ENCODE measurements at regions not wholly inside any gene's neighbourhood (a gene's known extent, or its start where the extent isn't known, plus 50 kb on each side); places are given as distances from the start of the nearest gene placed in this dataset.

DNA sequence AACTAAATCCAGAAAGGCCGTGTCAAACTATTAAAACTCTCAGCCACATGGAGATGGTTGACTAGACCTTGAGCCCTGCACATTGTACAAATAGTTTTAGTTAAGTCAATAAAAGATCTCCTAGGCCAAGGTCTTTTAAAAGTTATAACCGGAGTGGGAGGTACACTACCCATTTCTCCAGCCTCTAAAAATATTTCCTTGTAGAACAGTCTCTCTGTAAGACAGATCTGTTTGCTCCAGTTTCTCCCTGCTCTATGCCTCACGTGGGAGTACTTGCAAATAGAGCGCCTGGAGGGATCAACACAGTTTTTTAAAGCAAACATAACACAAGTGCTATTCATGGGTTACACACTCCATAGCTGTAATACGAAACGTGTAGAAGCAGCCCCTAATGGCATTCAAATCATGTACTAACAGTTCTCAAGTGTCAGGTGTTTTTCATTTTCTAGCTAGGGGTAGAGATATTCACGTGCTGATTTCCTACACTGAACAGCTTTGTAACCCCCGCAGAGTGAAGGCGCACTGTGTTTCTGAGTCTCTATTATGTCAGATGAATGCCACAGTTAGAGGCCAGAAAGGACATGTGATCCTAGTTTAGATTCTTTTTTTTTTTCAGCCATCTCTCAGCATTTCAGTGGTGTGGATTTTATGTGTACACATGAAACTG is 703.4 kb upstream of the GRAMD2B start:
- DNase-seq (no peak), ATAC-seq (peak; percentile 90 to 94)
- TF ChIP-seq, protein P1, sequence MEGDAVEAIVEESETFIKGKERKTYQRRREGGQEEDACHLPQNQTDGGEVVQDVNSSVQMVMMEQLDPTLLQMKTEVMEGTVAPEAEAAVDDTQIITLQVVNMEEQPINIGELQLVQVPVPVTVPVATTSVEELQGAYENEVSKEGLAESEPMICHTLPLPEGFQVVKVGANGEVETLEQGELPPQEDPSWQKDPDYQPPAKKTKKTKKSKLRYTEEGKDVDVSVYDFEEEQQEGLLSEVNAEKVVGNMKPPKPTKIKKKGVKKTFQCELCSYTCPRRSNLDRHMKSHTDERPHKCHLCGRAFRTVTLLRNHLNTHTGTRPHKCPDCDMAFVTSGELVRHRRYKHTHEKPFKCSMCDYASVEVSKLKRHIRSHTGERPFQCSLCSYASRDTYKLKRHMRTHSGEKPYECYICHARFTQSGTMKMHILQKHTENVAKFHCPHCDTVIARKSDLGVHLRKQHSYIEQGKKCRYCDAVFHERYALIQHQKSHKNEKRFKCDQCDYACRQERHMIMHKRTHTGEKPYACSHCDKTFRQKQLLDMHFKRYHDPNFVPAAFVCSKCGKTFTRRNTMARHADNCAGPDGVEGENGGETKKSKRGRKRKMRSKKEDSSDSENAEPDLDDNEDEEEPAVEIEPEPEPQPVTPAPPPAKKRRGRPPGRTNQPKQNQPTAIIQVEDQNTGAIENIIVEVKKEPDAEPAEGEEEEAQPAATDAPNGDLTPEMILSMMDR (IDR thresholded peaks at IDR 0.05): no peak
- Histone ChIP-seq H3K27ac (no peak overlapping the region), H3K27me3 (ENCODE audit: low read depth) (no peaks in the 10 kb centered on the region), H3K4me3 (no peak overlapping the region), H3K36me3 (no peaks in the 10 kb centered on the region), H3K4me1 (no peaks in the 10 kb centered on the region), H3K9me3 (no peaks in the 10 kb centered on the region)
- intact Hi-C loops (cut with DNase I): no loop called here

DNA sequence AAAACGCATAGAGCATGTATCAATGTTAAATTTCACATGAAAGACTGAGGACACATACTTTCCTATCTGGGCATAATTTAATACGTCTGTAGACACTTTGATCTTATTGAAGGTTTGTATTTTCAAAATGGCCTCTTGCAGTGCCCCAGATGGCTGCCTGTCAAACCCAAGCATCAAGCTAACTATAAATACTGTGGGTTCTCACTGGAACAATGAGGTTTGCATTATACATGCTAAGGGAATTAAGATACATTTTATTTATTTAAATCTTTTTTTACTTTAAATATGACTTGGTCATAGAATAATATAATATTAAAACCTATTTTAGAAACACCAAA is 702.9 kb upstream of the GRAMD2B start:
- no peaks in the 10 kb centered on the region for H3K36me3 ChIP-seq
- no peaks in the 10 kb centered on the region for H3K4me1 ChIP-seq
- no peaks in the 10 kb centered on the region for H3K27me3 ChIP-seq (ENCODE audit: low read depth)
- intact Hi-C loops (cut with DNase I): no loop called here
- no peak overlapping the region for H3K27ac ChIP-seq
- peak in 1 of 2 donors; percentile 22 for ATAC-seq
- no peaks in the 10 kb centered on the region for H3K9me3 ChIP-seq
- DNase-seq: no peak
- TF ChIP-seq, protein P1 (IDR thresholded peaks at IDR 0.05): no peak
- H3K4me3 ChIP-seq: no peak overlapping the region

DNA sequence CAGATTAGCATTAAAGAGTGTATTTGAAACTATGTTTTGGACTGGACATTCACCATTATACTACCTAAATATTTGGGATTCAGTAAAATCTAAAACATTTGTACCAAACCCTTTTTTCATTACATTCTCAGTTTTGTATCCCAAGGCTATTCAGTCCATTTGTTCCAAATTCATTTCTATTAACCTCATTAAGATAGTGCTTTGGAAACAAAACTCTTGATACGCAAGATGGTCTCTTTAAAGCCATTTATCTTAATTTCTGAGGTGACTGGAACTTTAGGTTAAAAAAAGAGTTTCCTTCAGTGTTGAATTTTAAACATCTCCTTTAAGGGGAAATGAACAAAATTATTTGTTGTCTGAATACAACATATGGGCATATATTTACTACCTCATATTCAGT is 702.5 kb upstream of the GRAMD2B start:
- TF ChIP-seq, protein P1 (IDR thresholded peaks at IDR 0.05): no peak
- Histone ChIP-seq H3K9me3 (no peaks in the 10 kb centered on the region), H3K36me3 (no peaks in the 10 kb centered on the region), H3K4me1 (no peaks in the 10 kb centered on the region), H3K27ac (no peak overlapping the region), H3K27me3 (ENCODE audit: low read depth) (no peaks in the 10 kb centered on the region), H3K4me3 (no peak overlapping the region)
- intact Hi-C loops (cut with DNase I): no loop called here
- no peak for DNase-seq
- no peak for ATAC-seq

DNA sequence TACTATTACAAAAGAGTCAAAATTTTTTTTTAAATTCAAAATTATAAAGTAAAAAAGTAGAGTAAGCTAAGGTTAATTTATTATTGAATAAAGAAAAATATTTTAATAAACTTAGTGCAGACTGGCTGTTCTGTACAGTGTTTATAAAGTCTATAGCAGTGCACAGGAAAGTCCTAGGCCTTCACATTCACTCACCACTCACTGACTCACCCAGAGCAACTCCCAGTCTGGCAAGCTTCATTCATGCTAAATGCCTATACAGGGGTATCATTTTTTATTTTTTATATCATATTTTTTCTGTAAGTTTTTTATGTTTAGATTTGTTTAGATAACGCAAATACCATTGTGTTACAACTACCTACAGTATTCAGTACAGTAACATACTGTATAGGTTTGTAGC is 700.7 kb upstream of the GRAMD2B start:
- DNase-seq: no peak
- no peaks in the 10 kb centered on the region for H3K27me3 ChIP-seq (ENCODE audit: low read depth)
- no peaks in the 10 kb centered on the region for H3K4me1 ChIP-seq
- no peak overlapping the region for H3K4me3 ChIP-seq
- H3K36me3 ChIP-seq: no peaks in the 10 kb centered on the region
- ATAC-seq: no peak
- H3K27ac ChIP-seq: no peak overlapping the region
- TF ChIP-seq, protein P1 (IDR thresholded peaks at IDR 0.05): no peak
- no peaks in the 10 kb centered on the region for H3K9me3 ChIP-seq
- intact Hi-C loops (cut with DNase I): no loop called here

DNA sequence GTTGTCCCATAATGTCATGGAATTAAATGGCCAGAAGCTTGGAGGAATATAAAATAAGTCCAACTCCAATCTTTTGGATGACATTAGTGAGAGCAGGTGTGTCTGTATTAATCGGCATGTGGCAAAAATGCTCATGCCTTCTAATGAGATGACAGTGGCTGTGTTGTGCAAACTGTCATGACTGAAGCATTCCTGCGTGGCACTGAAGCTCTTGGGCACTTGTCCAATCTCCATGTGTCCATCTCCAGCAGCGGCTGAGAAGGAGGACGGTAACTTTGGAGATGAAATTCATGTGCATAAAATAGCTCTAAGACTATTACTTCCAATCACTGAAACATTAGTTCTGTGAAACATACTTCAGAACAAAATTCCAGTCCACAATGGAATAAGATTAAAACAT is 697.5 kb upstream of the GRAMD2B start:
- Histone ChIP-seq H3K27ac (no peak overlapping the region), H3K36me3 (no peaks in the 10 kb centered on the region), H3K27me3 (ENCODE audit: low read depth) (no peaks in the 10 kb centered on the region), H3K4me3 (no peak overlapping the region), H3K9me3 (no peaks in the 10 kb centered on the region), H3K4me1 (no peaks in the 10 kb centered on the region)
- TF ChIP-seq, protein P1 (IDR thresholded peaks at IDR 0.05): no peak
- ATAC-seq: no peak
- intact Hi-C loops (cut with DNase I): no loop called here
- DNase-seq: no peak
